CD8-positive, alpha-beta memory T cell (primary cell): ENCODE measurements at regions not wholly inside any gene's neighbourhood (a gene's known extent, or its start where the extent isn't known, plus 50 kb on each side); places are given as distances from the start of the nearest gene placed in this dataset.

Experiments used
- CTCF ChIA-PET: fragments of 350-600 bp; sonication (Branson Sonifier 250); formaldehyde crosslinking; loops from one replicate; lab custom pipeline; 2021; ENCODE audit warnings: antibody characterized with exemption; lab: Charles Lee
- POLR2A ChIA-PET: fragments of 350-600 bp; sonication (Branson Sonifier 250); formaldehyde crosslinking; loops from one replicate; lab custom pipeline; 2021; ENCODE audit warnings: antibody characterized with exemption; lab: Charles Lee
- DNase-seq, 5 donors: peaks; one replicate each; pipeline versions ENCODE4 v3.0.0 to v3.0.0-alpha.2; 2020 to 2022; ENCODE audit warnings: mixed read lengths in 1 of 5
- H3K27ac ChIP-seq: one replicate; pipeline ENCODE4 v1.7.0; 2013; ENCODE audit warnings: low read depth, mild to moderate bottlenecking, low read length, moderate library complexity
- H3K27me3 ChIP-seq: 2 replicates; pipeline ENCODE4 v1.7.0; 2013; ENCODE audit warnings: low read length, mild to moderate bottlenecking; ENCODE audit not compliant: insufficient read depth, poor library complexity, severe bottlenecking
- H3K36me3 ChIP-seq: 2 replicates; pipeline ENCODE4 v1.7.0; 2013; ENCODE audit warnings: mild to moderate bottlenecking, low read length, moderate library complexity; ENCODE audit not compliant: insufficient read depth
- H3K4me1 ChIP-seq: 2 replicates; pipeline ENCODE4 v1.7.0; 2013; ENCODE audit warnings: mild to moderate bottlenecking, low read length, moderate library complexity; ENCODE audit not compliant: insufficient read depth
- H3K4me3 ChIP-seq: 2 replicates; pipeline ENCODE4 v1.7.0; 2013; ENCODE audit warnings: mild to moderate bottlenecking, low read length
- H3K9me3 ChIP-seq: 2 replicates; pipeline ENCODE4 v1.7.0; 2013; ENCODE audit warnings: mild to moderate bottlenecking, low read length
- H3K27ac Mint-ChIP-seq, 8 donors: one replicate each; pipeline ENCODE4 v1.8.0; 2020 to 2021; ENCODE audit warnings: mixed read lengths in 8 of 8, mild to moderate bottlenecking in 6 of 8, inconsistent platforms in 3 of 8, moderate library complexity in 3 of 8
- H3K27me3 Mint-ChIP-seq, 2 donors: one replicate each; pipeline ENCODE4 v1.8.0; 2020 to 2021; ENCODE audit warnings: mixed read lengths in 2 of 2, mild to moderate bottlenecking in 1 of 2, moderate library complexity in 1 of 2
- H3K36me3 Mint-ChIP-seq, 3 donors: one replicate each; pipeline ENCODE4 v1.8.0; 2020 to 2021; ENCODE audit warnings: mixed read lengths in 3 of 3, inconsistent platforms in 1 of 3, mild to moderate bottlenecking in 1 of 3
- H3K4me1 Mint-ChIP-seq, 3 donors: one replicate each; pipeline ENCODE4 v1.8.0; 2020 to 2021; ENCODE audit warnings: mixed read lengths in 3 of 3, inconsistent platforms in 1 of 3, mild to moderate bottlenecking in 1 of 3
- H3K4me3 Mint-ChIP-seq, 7 donors: one replicate each; pipeline ENCODE4 v1.8.0; 2020 to 2021; ENCODE audit warnings: mixed read lengths in 7 of 7, mild to moderate bottlenecking in 6 of 7, moderate library complexity in 4 of 7, inconsistent platforms in 2 of 7
- H3K9me3 Mint-ChIP-seq, 5 donors: one replicate each; pipeline ENCODE4 v1.8.0; 2020 to 2022; ENCODE audit warnings: mixed read lengths in 5 of 5, mild to moderate bottlenecking in 3 of 5, moderate library complexity in 2 of 5, inconsistent platforms in 1 of 5

DNA sequence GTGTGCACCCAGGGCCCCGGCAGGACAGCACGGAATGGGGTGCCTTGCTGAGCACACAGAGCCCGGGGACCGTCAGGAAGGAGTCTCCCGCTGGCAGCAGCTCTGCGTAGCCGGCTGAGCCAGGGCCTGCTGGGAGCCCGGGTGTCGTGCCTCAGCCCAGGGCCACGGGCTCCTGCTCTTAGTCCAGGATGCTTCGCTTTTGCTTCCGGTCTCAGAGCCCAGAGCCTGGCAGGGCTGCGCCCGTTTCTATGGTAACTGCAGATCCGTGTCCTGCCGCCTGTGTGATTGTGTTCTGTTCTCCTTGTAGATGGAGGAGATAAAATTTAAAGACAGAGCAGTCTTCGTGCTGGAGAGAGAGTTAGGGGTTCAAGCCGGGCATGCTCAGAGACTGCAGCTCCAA lies 53.7 kb upstream of the DPYSL4 start:
- Mint-ChIP-seq H3K4me1 (no peaks in the 10 kb centered on the region), H3K27me3 (peaks cover 8 to 33% of the 10 kb centered on the region in 2 donors), H3K27ac (no peak overlapping the region), H3K9me3 (peaks cover 4 to 8% (median 6%) of the 10 kb centered on the region in 5 donors), H3K4me3 (no peak overlapping the region), H3K36me3 (no peaks in the 10 kb centered on the region)
- peak in 1 of 5 donors; percentile 39 for DNase-seq
- Histone ChIP-seq H3K27ac (no peak overlapping the region), H3K36me3 (no peaks in the 10 kb centered on the region), H3K4me3 (no peak overlapping the region), H3K9me3 (no peaks in the 10 kb centered on the region), H3K4me1 (no peaks in the 10 kb centered on the region), H3K27me3 (no peaks in the 10 kb centered on the region)
- ChIA-PET POLR2A (no interaction called here), CTCF (interaction anchor here (1.1 kb wide), 1 partner anchor 9 kb away, joined by 4 read pairs; no protein-coding TSS in a partner anchor)

DNA sequence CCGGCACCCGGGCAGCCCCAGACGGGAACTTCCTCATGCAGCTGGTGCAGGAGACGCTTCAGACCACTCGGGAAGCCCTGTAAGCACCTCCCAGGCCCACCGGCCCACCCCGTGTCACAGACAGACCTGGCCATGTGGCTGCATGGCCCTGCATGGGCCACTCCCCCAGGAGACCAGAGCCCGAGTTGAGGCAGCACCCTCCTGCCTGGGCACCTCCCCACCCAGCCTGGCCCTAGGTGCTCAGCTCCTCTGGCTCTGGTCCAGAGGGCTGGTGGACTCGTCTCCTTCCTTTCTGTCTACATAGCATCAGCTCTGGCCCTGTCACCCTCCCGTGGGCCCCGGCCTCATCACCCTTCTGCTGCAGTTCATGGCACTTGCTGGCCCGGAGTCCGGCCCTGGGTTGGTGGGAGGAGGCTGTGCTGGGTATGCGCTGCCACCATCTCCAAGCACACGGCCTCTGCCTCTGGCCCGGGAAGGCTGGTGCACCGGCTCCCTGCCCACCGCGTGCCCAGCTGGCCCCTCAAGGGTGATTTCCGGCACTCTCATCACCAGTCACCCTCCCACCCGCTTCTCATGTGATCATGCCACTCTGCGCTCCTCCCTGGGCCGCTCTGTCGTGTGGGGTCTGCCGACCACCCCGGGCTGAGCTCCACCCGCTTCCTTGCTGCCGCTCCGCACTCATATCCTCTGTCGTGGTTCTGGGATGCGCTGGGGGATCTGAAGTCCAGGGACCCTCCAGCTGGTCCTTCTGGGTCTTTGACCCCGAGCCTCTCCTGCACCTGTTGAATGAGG lies 53.1 kb upstream of the DPYSL4 start:
- DNase-seq = peak in 1 of 5 donors; percentile 38
- ChIA-PET CTCF (no interaction called here), POLR2A (no interaction called here)
- peaks cover 8 to 31% of the 10 kb centered on the region in 2 donors for H3K27me3 Mint-ChIP-seq
- no peaks in the 10 kb centered on the region for H3K36me3 Mint-ChIP-seq
- H3K9me3 Mint-ChIP-seq = peaks cover 0 to 6% (median under 1%) of the 10 kb centered on the region in 5 donors
- Histone ChIP-seq H3K27me3 (no peaks in the 10 kb centered on the region), H3K4me3 (no peak overlapping the region), H3K36me3 (no peaks in the 10 kb centered on the region), H3K9me3 (no peaks in the 10 kb centered on the region), H3K4me1 (no peaks in the 10 kb centered on the region), H3K27ac (no peak overlapping the region)
- H3K4me3 Mint-ChIP-seq = no peak overlapping the region
- no peak overlapping the region for H3K27ac Mint-ChIP-seq
- no peaks in the 10 kb centered on the region for H3K4me1 Mint-ChIP-seq

DNA sequence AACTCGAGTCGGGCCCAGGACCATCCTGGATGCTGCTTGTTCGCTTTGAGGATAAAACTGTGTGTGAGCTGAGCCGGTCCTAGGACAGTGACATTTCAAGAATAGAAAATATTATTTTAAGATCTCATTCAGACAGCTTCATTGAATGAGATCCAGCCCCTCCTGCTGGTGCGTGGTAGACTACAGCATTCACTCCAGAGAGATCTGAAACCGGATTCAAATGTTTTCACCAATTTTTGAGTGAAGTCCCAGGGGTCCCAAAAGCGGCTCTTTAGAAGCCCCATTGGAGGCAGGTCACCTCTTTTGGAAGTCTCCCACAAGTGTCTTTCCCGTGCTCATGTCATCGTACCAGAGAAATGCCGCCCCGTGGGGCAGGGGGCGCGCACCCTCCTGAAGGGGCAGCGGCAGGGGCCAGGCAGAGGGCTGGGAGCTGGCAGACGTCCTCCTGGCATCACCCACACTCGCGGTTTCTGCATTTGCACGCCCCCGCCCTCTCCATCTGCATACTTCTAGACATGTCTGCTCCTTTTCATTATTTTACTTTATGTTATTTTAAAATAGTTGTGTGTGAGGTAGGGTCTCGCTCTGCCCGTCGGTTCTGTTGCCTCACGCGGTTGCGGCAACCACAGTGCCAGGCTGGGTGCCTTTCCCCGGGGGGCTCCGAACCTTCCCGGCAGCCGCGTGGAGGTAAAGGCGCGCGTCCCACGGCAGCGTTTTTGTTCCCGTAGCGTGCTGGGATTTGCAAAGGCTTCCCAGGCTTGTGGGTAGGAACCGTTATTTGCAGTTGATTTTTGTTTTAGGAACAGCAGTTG lies 52.3 kb upstream of the DPYSL4 start:
- Mint-ChIP-seq H3K27ac (no peak overlapping the region), H3K4me3 (no peak overlapping the region), H3K4me1 (no peaks in the 10 kb centered on the region), H3K36me3 (no peaks in the 10 kb centered on the region), H3K9me3 (no peaks in the 10 kb centered on the region), H3K27me3 (peaks cover 4 to 28% of the 10 kb centered on the region in 2 donors)
- no peaks in the 10 kb centered on the region for H3K9me3 ChIP-seq
- no peak overlapping the region for H3K27ac ChIP-seq
- POLR2A ChIA-PET = no interaction called here
- DNase-seq = peak in 1 of 5 donors; percentile 24
- H3K36me3 ChIP-seq = no peaks in the 10 kb centered on the region
- no peak overlapping the region for H3K4me3 ChIP-seq
- H3K27me3 ChIP-seq = no peaks in the 10 kb centered on the region
- CTCF ChIA-PET = no interaction called here
- no peaks in the 10 kb centered on the region for H3K4me1 ChIP-seq

DNA sequence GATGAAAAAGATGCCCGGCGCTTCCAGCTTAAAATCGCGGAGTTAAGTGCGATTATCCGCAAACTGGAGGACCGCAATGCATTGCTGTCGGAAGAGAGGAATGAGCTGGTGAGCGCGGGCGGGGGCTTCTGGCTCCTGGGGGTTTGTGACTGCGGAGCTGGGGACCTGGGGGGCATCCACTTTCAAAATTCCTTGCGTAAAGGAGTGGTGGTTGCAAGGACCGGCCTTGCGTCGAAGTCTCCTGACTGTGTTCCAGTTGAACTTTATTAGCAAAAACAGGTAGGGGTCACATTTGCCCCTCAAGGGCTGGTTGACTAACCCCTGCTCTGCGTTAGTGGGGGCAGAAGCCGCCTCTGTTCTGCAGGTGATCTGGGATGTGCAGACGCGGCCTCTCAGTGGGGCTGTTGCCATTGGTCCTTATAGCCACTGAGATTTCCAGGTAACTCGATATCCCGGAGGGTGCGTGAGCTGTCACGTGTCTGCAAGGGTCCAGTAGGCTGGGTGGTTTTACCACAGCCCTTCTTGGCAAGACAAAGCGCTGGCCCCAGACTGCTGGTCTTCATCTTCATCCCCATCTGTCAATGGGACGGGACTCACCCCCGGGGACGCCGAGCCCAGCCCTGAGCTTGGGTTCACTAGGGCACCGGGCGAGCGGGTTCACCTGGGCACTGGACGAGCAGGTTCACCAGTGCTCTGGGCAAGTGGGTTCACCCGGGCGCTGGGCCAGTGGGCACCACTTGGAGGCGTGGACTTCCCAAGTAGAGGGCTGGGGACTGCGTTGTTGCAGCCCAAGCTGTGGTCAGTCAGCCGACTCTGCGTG lies 51.5 kb upstream of the DPYSL4 start:
- DNase-seq = peak in 1 of 5 donors; percentile 44
- no peak overlapping the region for H3K27ac ChIP-seq
- H3K4me1 ChIP-seq = no peaks in the 10 kb centered on the region
- H3K4me3 ChIP-seq = no peak overlapping the region
- POLR2A ChIA-PET = no interaction called here
- Mint-ChIP-seq H3K4me3 (no peak overlapping the region), H3K9me3 (no peaks in the 10 kb centered on the region), H3K27ac (no peak overlapping the region), H3K36me3 (no peaks in the 10 kb centered on the region), H3K27me3 (peaks cover 4 to 25% of the 10 kb centered on the region in 2 donors), H3K4me1 (no peaks in the 10 kb centered on the region)
- CTCF ChIA-PET = no interaction called here
- H3K9me3 ChIP-seq = no peaks in the 10 kb centered on the region
- H3K27me3 ChIP-seq = no peaks in the 10 kb centered on the region
- no peaks in the 10 kb centered on the region for H3K36me3 ChIP-seq

DNA sequence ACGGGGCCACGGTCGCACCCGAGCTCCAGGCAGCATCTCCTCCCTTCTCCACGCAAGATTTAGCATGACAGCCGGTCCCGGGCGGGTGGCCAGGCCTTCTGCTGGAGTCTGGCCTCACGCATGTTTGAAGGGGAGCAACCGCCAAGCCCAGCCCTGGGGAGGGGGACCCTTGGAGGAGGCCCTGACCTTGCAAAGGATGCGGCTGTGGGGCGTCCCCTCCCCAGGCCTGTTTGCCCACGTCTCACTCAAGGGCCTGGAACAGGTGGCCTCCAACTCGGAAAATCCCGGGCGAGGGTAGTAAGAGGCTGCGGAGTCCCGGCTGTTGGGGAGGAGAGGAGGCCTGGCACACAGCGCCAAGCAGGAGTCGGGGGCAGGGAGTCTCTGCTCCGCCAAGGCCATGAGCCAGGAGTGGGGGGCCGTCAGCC lies 50.6 kb upstream of the DPYSL4 start:
- no peaks in the 10 kb centered on the region for H3K9me3 Mint-ChIP-seq
- CTCF ChIA-PET = no interaction called here
- DNase-seq = peak in 1 of 5 donors; percentile 40
- H3K36me3 ChIP-seq = no peaks in the 10 kb centered on the region
- H3K4me3 Mint-ChIP-seq = no peak overlapping the region
- H3K36me3 Mint-ChIP-seq = no peaks in the 10 kb centered on the region
- H3K27me3 Mint-ChIP-seq = peaks cover 4 to 19% of the 10 kb centered on the region in 2 donors
- H3K9me3 ChIP-seq = no peaks in the 10 kb centered on the region
- no peaks in the 10 kb centered on the region for H3K4me1 ChIP-seq
- H3K4me1 Mint-ChIP-seq = no peaks in the 10 kb centered on the region
- no peak overlapping the region for H3K27ac ChIP-seq
- POLR2A ChIA-PET = no interaction called here
- no peaks in the 10 kb centered on the region for H3K27me3 ChIP-seq
- H3K4me3 ChIP-seq = no peak overlapping the region
- H3K27ac Mint-ChIP-seq = no peak overlapping the region

DNA sequence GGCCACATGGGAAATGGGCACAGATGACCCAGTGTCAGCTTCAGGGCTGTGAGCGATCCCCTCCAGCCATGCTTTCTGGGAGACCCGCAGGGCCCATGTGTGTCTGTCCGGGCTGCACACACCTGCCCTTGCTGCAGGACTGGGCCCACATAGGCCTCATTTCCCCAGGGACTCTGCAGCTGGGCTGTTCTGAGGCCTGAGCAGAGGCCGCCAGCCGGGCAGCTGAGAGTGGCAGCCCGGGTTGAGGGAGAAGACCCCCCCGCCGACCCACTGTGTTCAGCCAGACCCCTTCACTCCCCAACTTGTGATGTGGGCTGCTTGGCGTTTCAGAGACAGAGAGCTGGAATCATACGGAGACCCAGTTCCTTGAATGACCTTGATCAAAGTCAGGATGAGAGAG lies 50.1 kb upstream of the DPYSL4 start:
- H3K4me3 Mint-ChIP-seq = no peak overlapping the region
- CTCF ChIA-PET = no interaction called here
- peak in 1 of 5 donors; percentile 24 for DNase-seq
- no peak overlapping the region for H3K27ac ChIP-seq
- no peaks in the 10 kb centered on the region for H3K9me3 ChIP-seq
- no peaks in the 10 kb centered on the region for H3K36me3 ChIP-seq
- H3K27me3 Mint-ChIP-seq = peaks cover 3 to 15% of the 10 kb centered on the region in 2 donors
- POLR2A ChIA-PET = no interaction called here
- H3K36me3 Mint-ChIP-seq = no peaks in the 10 kb centered on the region
- no peaks in the 10 kb centered on the region for H3K4me1 Mint-ChIP-seq
- no peaks in the 10 kb centered on the region for H3K4me1 ChIP-seq
- H3K27me3 ChIP-seq = no peaks in the 10 kb centered on the region
- no peak overlapping the region for H3K27ac Mint-ChIP-seq
- H3K4me3 ChIP-seq = no peak overlapping the region
- no peaks in the 10 kb centered on the region for H3K9me3 Mint-ChIP-seq
